Neural cell (in vitro differentiated cells): ENCODE measurements at regions not wholly inside any gene's neighbourhood (a gene's known extent, or its start where the extent isn't known, plus 50 kb on each side); places are given as distances from the start of the nearest gene placed in this dataset.

Experiments
- H2AFZ ChIP-seq: fragments of 200-600, 300-800 bp; sonication (generic), shearing (Covaris generic); 2 replicates; pipeline ENCODE4 v1.6.0; 2014; ENCODE audit warnings: low read depth, mild to moderate bottlenecking, antibody characterized with exemption, low read length, moderate library complexity
- H3F3A ChIP-seq: fragments of 200-600 bp; shearing (Covaris generic); 2 replicates; pipeline ENCODE4 v1.6.1; 2016; ENCODE audit warnings: mild to moderate bottlenecking, moderate library complexity, mixed read lengths, antibody characterized with exemption, low read length; ENCODE audit not compliant: insufficient read depth, poor library complexity, severe bottlenecking
- H3K27ac ChIP-seq: fragments of 200-600, 300-800 bp; sonication (generic), shearing (Covaris generic); 2 replicates; pipeline ENCODE4 v1.5.1; 2014; ENCODE audit warnings: mild to moderate bottlenecking, low read length, moderate library complexity
- H3K27me3 ChIP-seq: fragments of 300-800, 200-600 bp; sonication (generic), shearing (Covaris generic); 2 replicates; pipeline ENCODE4 v1.6.0; 2014; ENCODE audit warnings: mild to moderate bottlenecking, low read depth, low read length, moderate library complexity; ENCODE audit not compliant: insufficient read depth
- H3K36me3 ChIP-seq: fragments of 300-800, 200-600 bp; sonication (generic), shearing (Covaris generic); 2 replicates; pipeline ENCODE4 v1.5.1; 2014; ENCODE audit warnings: mild to moderate bottlenecking, antibody characterized with exemption, low read length, moderate library complexity; ENCODE audit not compliant: insufficient read depth
- H3K4me2 ChIP-seq: fragments of 300-800, 200-600 bp; sonication (generic), shearing (Covaris generic); 2 replicates; pipeline ENCODE4 v1.6.0; 2014; ENCODE audit warnings: mild to moderate bottlenecking, low read length
- H3K4me3 ChIP-seq: fragments of 300-800, 200-600 bp; sonication (generic), shearing (Covaris generic); 2 replicates; pipeline ENCODE4 v1.5.1; 2014; ENCODE audit warnings: mild to moderate bottlenecking, low read length, moderate library complexity
- H3K79me2 ChIP-seq: fragments of 200-600 bp; shearing (Covaris generic); replicated peaks from 2 replicates; pipeline ENCODE4 v1.6.0; 2014; ENCODE audit warnings: mild to moderate bottlenecking, low read length, moderate library complexity; ENCODE audit not compliant: insufficient read depth
- H3K9ac ChIP-seq: fragments of 300-800, 200-600 bp; sonication (generic), shearing (Covaris generic); 2 replicates; pipeline ENCODE4 v1.6.1; 2016; ENCODE audit warnings: mild to moderate bottlenecking, low read length, mixed read lengths
- H3K9me2 ChIP-seq: fragments of 200-600 bp; shearing (Covaris generic); 2 replicates; pipeline ENCODE4 v1.6.1; 2016; ENCODE audit warnings: mild to moderate bottlenecking, low read length, mixed read lengths; ENCODE audit not compliant: insufficient read depth
- H3K9me3 ChIP-seq: fragments of 200-600, 300-800 bp; sonication (generic), shearing (Covaris generic); 2 replicates; pipeline ENCODE4 v1.6.1; 2016; ENCODE audit warnings: mild to moderate bottlenecking, mixed run types, low read length, moderate library complexity, mixed read lengths
- H4K20me1 ChIP-seq: fragments of 200-600 bp; shearing (Covaris generic); 2 replicates; pipeline ENCODE4 v1.6.1; 2016; ENCODE audit warnings: mild to moderate bottlenecking, mixed run types; ENCODE audit not compliant: insufficient read depth
- EP300 ChIP-seq: fragments of 450-650 bp; conservative IDR thresholded peaks from 2 replicates; pipeline ENCODE4 v1.6.1; 2014; ENCODE audit warnings: antibody characterized with exemption, mild to moderate bottlenecking, moderate library complexity; ENCODE audit not compliant: poor library complexity, severe bottlenecking
- EZH2 ChIP-seq: fragments of 200-600, 300-800 bp; shearing (Covaris generic), sonication (generic); IDR thresholded peaks from 2 replicates; pipeline ENCODE4 v1.6.1; 2014; ENCODE audit warnings: antibody characterized with exemption, low read length, borderline replicate concordance, mild to moderate bottlenecking; ENCODE audit not compliant: insufficient read depth, poor library complexity, severe bottlenecking
- MXI1 ChIP-seq: fragments of 450-650 bp; conservative IDR thresholded peaks from 2 replicates; pipeline ENCODE4 v1.6.1; 2014; ENCODE audit warnings: antibody characterized with exemption, mild to moderate bottlenecking; ENCODE audit not compliant: poor library complexity, severe bottlenecking
- POLR2AphosphoS5 ChIP-seq: IDR thresholded peaks from 2 replicates; pipeline ENCODE4 v1.6.1; 2012
- RAD21 ChIP-seq: fragments of 450-650 bp; conservative IDR thresholded peaks from 2 replicates; pipeline ENCODE4 v1.6.1; 2014; ENCODE audit warnings: antibody characterized with exemption, mild to moderate bottlenecking, moderate library complexity
- REST ChIP-seq: IDR thresholded peaks from 2 replicates; pipeline ENCODE4 v1.6.1; 2012; ENCODE audit warnings: borderline replicate concordance
- SMC3 ChIP-seq: fragments of 450-650 bp; conservative IDR thresholded peaks from 2 replicates; pipeline ENCODE4 v1.6.1; 2014; ENCODE audit warnings: antibody characterized with exemption, mild to moderate bottlenecking, moderate library complexity; ENCODE audit not compliant: poor library complexity
- TAF1 ChIP-seq: IDR thresholded peaks from 2 replicates; pipeline ENCODE4 v1.6.1; 2012; ENCODE audit warnings: low read depth
- TF ChIP-seq, protein P1 (sequence below): fragments of 450-650 bp; IDR thresholded peaks from 2 replicates; pipeline ENCODE4 v1.5.1; 2014; ENCODE audit warnings: antibody characterized with exemption, mild to moderate bottlenecking, moderate library complexity; ENCODE audit not compliant: poor library complexity, severe bottlenecking

DNA sequence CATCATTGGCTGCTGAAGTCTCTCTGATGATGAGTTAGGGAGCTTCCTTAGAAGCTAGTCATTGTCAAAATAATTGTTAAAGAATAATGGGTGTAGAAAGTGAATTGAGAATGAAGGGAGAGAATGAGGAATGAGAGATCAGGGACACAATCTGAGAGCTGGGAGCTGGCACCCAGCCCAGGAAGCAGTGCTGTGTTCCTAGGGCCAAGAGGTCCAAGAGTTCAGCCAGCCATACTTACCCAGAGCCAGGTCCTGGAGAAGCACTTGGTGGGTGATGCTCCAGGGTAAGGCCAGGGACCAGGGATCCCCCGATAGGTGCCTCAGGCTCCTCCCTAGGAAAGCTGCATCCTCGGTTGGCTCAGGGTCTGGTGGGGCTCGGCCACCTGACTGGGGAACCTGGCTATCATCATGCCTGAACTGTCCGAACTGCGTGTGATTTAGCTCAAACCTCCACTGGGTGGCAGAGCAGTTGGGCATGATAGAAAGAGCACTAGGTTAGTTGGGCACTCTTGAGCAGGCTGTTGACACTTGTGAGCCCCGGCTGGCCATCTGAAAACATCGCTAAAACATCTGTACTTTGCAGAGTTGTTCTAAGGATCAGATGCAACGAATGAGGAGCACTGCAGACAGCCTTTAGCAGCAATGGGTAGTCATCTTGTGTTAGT, 123.9 kb upstream of the NCAM1 start:
- Histone ChIP-seq H3K4me3 (no peak overlapping the region), H2AFZ (no peak overlapping the region), H3K27ac (no peak overlapping the region), H3K36me3 (no peaks in the 10 kb centered on the region), H3K9me3 (no peaks in the 10 kb centered on the region), H3K79me2 (no peaks in the 10 kb centered on the region), H3K27me3 (no peaks in the 10 kb centered on the region), H4K20me1 (no peaks in the 10 kb centered on the region), H3K9ac (no peak overlapping the region), H3K9me2 (no peaks in the 10 kb centered on the region), H3F3A (no peaks in the 10 kb centered on the region), H3K4me2 (no peak overlapping the region)
- no peak for TF ChIP-seq REST
- TF ChIP-seq MXI1: no peak
- TF ChIP-seq TAF1: no peak

DNA sequence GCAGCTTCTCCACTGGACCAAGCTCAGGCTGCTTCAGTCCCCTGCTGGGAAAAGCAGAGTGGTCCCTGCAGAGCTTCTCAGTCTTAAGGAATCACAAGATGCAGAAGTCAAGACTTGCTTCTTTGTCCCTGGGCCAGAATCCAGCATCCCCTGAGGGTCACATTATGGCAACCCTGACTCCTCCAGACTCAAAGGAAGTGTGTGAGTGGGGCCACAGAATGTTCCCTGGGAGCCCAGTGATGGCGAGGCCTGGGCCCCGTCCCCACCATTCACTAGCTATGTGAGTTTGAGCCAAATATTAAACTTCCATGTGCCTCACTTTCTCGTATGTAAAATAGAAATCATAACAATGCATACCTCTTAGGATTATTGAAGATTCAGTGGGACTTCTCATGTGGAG, 122.2 kb upstream of the NCAM1 start:
- Histone ChIP-seq H4K20me1 (no peaks in the 10 kb centered on the region), H3K27me3 (no peaks in the 10 kb centered on the region), H3K9ac (no peak overlapping the region), H3K9me2 (no peaks in the 10 kb centered on the region), H3K4me3 (no peak overlapping the region), H3K4me2 (no peak overlapping the region), H3F3A (no peaks in the 10 kb centered on the region), H3K9me3 (no peaks in the 10 kb centered on the region), H3K27ac (no peak overlapping the region), H2AFZ (no peak overlapping the region), H3K36me3 (no peaks in the 10 kb centered on the region), H3K79me2 (no peaks in the 10 kb centered on the region)
- TF ChIP-seq SMC3 (no peak), EP300 (no peak), RAD21 (no peak), MXI1 (no peak), EZH2 (no peak), POLR2AphosphoS5 (no peak), REST (no peak)
- TF ChIP-seq, protein P1, sequence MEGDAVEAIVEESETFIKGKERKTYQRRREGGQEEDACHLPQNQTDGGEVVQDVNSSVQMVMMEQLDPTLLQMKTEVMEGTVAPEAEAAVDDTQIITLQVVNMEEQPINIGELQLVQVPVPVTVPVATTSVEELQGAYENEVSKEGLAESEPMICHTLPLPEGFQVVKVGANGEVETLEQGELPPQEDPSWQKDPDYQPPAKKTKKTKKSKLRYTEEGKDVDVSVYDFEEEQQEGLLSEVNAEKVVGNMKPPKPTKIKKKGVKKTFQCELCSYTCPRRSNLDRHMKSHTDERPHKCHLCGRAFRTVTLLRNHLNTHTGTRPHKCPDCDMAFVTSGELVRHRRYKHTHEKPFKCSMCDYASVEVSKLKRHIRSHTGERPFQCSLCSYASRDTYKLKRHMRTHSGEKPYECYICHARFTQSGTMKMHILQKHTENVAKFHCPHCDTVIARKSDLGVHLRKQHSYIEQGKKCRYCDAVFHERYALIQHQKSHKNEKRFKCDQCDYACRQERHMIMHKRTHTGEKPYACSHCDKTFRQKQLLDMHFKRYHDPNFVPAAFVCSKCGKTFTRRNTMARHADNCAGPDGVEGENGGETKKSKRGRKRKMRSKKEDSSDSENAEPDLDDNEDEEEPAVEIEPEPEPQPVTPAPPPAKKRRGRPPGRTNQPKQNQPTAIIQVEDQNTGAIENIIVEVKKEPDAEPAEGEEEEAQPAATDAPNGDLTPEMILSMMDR: no peak
